GM21423 (cell line): ENCODE measurements at regions not wholly inside any gene's neighbourhood (a gene's known extent, or its start where the extent isn't known, plus 50 kb on each side); places are given as distances from the start of the nearest gene placed in this dataset.
"Not testable (repeated sequence)": the region's sequence is repeated elsewhere in the genome, so short reads cannot be mapped to it uniquely, and the experiment has no call there.

ENCODE experiments used
- ATAC-seq: cut with Tn5 transposase; IDR thresholded peaks from one replicate; pipeline ENCODE4 v1.9.1; 2021; ENCODE audit warnings: mild to moderate bottlenecking, moderate library complexity; ENCODE audit not compliant: unreplicated experiment

DNA sequence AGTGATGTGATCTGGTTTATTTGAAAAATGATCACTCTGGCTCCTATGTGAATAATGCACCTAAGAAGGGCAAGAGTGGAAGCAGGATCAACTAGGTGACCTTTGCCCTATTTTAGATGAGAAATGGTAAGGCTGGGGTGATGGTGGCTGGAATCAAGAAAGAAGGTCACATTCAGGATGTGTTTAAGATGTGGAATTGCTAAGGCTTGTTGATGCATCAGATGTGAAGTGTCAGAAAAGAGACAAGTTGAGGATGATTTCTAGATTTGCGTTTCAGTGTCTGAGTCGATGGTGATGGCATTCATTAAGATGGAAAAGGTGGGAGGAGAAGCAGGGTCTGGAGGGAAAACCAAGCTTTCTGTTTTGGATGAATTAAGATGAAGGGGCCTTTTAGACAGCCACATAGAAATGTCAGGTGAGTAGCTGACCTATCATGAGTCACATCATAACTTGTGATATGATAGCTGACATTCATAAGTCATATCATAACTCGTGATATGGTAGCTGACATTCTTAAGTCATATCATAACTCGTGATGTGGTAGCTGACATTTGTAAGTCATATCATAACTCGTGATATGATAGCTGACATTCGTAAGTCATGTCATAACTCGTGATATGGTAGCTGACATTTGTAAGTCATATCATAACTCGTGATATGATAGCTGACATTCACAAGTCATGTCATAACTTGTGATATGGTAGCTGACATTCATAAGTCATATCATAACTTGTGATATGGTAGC lies 101.2 kb upstream of the SEC11C start:
- no peak for ATAC-seq

DNA sequence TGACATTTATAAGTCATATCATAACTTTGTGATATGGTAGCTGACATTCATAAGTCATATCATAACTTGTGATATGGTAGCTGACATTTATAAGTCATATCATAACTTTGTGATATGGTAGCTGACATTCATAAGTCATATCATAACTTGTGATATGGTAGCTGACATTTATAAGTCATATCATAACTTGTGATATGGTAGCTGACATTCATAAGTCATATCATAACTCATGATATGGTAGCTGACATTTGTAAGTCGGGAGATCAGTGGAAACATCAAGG lies 100.7 kb upstream of the SEC11C start:
- ATAC-seq = not testable (repeated sequence)

DNA sequence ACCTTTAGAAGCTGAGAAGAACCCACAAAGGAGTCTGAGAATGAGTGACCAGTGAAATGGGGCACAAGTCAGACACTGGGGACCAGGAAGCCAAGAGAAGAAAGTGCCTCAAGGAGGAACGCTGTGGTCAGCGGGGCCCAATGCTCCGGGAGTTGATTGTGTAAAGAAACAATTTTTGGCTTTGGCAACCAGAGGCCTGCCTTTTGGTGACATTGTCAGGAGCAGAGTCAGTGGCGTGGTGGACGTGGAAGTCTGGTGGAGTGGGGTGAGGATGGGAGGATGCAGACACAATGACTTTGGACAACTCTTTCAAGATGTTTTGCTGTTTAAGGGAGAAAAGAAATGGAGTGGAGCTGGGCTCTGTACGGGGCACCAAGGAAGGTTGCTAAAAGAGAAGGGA lies 100.2 kb upstream of the SEC11C start:
- ATAC-seq = no peak

DNA sequence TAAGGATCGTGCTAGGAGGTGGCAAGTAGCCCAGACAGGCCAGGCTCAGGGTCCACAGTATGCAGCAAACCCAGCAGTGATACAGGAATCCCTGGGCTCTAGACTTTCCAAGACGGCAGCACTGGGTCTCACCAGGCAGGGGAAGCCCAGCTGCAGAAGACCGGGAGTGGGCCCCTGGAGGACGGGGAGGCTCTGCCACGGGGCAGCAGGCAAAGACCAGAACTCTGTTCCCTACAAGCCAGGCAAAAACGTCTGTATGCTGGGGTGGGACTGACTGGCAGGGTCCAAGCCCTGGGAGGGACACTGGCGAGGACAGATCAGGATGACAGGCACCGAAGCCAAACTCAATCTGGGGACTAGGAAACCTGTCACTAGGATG lies 98.9 kb upstream of the SEC11C start:
- no peak for ATAC-seq

DNA sequence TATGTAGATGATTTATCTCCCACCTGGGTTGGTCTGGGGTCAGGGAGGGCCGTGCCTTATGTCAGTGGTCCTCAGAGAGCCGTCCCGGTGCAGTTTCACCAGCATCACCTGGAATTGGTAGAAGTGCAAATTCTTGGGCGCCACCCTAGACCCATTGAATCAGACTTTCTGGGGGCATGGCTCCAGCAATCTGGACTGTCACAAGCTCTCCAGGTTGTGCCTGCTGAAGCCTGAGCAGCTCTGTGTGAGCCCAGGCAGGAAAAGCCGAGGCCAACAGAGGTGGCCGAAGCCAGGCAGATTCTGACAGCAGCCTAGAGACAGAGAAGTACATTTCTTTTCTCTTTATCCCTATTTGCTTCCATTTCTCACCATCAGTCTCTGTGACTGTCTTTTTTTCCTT lies 98.4 kb upstream of the SEC11C start:
- no peak for ATAC-seq

DNA sequence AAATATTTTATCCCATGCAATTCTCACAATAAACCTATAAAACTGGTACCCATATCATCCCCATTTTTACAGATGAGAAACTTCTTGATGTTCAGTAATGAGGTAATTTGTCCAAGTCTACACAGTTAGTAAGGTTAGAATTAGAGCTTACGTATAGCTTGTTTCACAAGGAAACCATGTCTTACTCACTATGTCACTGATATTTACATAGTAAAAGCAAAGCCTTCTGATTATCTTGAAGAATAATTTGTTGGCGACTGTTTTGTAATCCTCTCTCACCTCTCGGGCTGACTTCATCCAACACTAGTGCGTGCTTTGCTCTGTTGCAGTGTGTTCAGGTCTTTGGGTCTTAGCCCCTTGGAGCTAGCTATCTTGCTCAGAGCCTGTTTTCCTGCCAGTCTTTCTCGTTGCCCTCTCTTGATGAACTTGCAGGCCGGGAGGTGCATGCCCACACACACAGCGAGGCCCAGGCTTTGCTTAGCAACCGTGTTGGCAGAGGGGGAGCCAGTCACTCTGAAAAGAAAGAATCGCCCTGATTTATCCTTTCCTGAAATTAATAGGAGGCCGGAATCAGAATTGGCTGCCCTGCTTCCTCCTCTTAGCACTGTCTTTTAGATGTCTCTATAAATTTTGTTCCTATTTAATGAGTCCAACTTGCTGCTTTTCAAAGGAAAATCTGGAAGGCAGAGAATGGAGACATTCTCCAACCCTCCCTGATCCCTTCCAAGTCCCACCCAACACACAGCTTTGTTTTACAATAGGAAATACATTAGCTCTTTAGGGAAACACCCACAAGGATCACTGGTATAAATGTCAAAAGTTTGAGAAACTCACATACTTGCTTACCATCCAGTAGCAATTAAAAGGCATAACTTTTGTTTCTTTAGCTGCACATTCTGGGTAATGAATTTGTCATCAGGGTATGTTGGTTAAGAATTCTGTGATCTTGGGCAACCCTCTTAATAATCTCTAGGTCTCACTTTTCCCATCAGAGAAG lies 97.6 kb upstream of the SEC11C start:
- ATAC-seq = no peak

DNA sequence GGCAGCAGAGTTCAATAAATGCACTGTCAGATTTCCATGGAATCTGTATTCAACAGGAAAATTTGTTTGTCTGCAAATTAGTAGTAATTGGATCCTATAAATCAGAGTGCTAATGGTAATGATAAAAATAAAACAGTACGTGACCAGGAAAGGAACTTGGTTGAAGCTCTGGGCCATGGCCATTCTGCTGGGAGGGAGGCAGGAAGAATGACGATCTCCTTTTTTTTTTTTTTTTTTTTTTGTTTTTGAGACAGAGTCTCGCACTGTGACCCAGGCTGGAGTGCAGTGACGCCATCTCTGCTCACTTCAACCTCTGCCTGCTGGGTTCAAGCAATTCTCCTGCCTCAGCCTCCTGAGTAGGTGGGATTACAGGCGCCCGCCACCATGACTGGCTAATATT lies 94.8 kb upstream of the SEC11C start:
- no peak for ATAC-seq

DNA sequence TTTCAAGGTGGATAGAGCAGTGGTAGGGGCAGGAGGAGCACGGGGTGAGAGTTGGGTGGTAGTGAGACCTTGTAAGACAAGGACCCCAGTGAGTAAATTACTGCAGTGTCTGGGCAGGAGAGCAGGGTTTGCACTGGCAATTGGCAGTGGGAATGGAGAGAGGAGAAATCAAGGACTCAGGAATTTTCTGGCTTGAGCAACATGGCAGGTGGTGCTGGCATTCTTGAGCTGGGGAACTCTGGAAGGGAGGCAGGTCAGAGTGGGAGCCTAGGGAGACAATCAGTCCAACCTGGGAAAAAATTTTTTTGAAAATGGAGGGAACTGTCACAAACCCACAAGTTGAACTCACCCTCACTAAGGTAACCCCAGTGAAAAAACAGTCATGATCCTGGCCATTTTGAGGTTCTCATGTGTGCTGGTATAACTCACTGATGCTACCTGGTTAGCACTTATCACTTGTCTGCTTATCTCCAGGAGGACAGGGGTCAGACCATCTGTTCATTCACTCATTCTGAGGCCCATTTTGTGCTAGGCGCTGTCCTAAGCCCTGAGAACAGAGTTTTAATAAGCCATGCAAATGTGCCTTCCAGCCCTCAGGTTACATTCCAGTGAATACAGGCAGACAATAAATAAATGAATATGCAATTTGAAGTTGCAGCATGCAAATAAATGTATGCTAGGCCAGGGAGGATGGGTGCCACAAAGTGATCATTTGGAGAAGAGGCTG lies 92.2 kb upstream of the SEC11C start:
- no peak for ATAC-seq

DNA sequence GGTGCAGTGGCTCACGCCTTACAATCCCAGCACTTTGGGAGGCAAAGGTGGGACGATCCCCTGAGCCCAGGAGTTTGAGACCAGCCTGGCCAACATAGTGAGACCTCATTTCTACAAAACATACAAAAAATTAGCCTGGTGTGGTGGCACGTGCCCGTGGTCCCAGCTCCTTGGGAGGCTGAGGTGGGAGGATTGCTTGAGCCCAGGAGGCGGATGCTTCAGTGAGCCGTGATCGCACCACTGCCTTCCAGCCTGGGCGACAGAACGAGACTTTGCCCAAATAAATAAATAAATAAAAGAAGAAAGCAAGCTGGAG lies 91.7 kb upstream of the SEC11C start:
- ATAC-seq = no peak

DNA sequence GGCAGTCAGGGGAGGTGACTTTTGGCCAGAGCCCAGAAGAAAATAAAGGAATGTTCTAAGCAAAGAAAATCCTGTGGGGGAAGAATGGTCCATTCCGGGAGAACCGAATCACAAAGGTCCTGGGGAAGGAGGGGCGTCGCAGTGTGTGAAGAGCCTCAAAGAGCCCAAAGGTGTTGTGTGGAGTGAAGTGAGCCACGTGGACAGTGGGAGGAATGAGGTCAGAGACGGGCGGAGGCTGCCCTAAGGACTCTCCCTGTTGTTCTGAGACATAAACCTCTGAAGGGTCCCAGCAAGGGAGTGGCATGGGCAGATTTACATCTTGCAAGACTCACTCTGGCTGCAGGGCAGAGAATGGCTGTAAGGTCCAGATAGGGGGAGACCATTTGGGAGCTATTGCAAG lies 91.3 kb upstream of the SEC11C start:
- ATAC-seq = no peak

DNA sequence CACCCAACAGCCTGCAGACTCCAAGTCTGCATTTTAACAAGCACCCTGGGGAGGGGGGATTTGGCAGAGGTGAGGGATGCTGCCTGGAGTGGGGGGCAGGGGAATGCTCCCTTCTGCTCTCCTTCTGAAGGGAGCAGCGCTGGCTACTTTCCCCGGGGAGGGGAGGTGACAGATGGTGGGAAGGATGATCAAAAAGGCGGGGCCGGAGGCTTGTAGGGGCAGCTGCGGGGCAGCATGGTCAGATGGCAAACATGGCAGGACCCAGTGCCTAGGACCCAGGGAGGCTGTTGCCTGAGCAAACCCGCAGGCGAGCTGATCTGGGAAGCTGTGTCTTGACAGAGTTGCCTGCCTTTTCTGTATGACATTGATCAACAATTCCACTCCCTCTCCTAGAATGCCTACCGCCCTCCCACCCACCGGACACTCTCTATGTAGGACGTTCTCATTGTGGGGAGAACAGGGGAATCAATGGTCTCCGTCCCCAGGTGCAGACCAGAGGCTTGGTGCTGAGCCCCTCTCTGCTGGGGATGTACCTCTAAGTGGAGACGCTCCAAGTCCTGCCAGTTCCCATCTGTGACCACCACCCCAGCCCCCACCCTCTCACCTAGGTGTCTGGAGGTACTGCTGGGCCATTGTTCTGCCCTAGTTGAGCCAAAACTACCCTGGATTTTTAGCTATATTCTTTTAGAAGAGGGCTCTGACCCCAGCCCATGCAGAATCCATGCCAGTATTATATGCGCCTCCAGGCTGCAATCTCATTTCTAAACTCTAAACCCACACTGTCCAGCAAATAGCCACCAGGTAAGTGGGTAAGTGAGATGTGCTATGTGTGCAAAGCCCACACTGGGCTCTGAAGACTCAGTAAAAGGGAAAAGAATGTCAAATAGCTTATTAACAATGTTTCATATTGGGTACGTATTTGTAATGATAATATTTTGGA lies 89.7 kb upstream of the SEC11C start:
- no peak for ATAC-seq

DNA sequence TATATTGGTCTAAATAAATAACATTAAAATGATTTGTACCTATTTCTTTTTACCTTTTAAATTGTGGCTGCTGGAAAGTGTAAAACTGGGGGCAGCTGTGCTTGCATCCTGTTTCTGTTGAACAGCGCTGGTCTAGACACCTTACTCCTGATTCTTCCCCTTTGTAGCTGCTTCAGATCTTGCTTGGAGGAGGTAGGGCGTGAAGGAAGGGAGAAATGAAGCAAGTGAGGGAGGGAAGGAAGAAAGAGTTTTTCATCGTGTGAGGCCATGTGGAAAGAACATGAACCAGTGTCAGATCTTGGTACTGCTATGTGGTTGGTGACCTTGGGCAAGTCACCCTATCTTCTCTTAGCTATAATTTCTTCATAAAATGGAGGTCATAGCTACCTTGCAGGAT lies 89.0 kb upstream of the SEC11C start:
- no peak for ATAC-seq

DNA sequence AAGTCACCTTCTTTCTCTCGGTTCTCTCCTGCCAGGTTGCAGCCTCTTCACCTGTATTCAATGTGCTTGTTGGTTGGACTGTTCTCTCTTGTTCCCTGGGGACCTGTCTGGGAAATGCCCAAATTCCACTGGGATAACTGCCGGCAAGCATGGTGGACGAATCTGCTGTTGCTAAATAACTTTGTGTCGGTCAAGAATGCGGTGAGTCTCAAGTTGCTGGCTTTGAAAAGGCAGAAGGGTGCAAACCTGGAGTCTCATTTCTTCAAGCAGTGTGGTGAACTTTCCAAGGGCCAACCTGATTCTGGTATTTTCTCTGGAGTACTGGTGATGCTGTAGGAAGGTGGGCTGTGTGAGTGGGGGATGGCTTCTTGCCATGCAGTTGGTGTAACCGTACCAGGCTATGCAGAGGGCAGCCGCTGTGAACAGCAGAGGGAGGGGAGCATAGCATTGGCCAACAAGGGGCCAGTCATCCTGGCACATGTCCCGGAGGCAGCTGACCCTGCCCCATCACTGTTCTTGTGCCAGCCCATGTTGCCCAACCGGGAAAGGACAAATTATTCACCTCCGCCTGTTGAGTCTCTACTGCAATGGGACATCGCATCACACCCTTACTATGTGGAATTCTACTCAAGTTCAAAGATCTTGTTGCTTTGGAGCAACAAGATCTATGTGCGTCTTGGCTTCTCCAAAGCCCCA lies 88.1 kb upstream of the SEC11C start:
- no peak for ATAC-seq

DNA sequence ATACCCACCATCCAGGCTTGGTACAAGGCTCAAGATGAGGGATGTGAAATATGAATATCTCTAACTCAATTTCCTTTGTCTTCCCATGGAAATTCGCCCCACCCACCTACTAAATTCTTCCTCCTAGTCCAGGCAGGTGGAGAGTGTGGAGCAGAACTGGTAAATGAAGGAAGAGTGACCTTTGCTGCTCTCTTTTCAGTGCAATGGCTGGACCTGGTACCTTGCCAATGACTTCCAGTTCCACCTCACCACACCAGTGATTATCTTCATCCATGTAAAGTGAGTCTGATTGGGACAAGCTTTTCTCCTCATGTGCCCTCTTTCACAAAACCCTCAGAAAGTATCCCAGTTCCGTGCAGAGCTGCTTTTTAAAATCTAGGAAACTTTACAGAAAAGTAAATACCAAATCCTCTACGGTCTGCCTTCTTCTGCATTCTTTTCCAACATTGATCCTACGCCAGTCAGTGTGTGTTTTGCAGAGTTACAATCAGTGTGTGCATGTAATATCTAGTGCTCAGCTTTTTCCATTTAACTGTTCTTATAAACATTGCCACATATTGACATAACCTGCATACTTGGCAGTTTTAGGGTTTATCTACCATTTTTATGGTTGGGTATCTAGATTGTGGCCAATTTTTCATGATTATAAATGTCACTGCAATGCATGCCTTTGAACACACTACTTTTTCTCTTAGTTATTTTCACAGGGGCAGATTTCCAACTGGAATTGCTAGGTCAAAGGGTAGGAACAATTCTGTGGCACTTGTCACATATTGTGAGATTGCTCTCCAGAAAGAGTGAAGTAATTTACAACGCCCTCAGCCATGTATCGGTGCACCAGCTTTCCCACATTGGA lies 86.5 kb upstream of the SEC11C start:
- ATAC-seq = no peak

DNA sequence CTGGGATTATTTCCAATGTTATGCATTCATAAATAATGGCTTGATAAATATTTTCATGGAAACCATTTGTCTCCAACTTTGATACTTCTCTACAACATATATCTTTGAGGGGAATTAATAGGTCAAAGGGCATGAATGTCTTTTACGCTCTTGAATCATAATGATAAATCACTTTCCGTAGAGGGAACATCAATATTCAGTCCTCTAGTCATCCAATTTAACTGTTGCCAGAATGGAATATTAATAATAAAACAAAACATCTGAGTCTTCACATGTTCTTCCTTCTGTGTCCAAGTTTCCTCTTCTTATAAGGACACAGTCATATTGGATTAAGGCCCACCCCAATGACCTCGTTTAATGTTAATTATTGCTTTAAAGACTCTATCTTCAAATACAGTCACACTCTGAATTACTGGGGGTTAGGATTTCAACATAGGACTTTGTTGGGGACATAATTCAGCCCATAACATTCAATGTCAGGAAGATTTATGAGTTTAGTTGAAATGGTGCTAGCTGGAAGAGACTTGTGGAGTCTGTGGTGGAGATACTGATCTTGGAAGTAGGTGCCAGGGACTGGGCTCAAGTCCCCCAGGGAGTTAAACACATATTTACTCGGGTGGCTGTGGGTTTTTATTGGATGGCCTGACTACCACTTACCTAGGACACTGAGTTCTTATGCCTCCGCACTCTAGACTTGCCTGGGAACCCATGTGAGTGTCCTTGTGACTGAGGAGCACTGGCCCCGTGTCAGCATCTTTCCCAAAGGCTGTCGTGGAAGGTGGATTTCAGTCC lies 85.0 kb upstream of the SEC11C start:
- ATAC-seq = no peak

DNA sequence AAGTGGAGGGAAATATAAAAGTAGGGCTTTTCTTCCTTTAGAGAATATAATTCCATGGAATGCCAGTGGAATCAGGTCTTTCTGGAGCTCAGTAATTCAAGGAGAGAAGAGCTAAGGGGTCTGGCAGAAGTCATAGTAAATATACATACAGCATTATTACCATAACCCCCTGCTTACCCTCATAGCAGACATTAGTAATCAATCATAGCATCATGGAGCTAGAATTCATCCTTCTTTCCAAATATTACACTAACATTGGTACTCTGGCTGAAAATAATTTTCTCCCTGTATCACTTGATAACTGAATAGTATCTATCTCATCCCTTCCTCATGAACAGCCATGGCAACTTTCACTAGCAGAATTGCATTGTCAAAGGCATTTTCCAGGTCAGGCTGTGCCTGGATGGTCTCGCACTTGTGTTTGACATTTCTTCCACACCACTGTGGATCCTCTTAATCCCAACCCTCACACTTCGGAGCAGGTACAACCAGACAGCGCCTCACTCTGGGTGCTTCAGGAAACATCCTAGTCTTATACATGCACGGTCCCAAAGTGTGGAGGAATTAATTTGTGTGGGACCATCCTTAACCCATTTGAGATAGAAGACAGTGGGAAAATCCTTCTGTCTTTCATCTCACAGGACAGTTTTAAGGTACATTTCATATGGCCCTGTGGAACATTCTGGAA lies 84.2 kb upstream of the SEC11C start:
- ATAC-seq = no peak

DNA sequence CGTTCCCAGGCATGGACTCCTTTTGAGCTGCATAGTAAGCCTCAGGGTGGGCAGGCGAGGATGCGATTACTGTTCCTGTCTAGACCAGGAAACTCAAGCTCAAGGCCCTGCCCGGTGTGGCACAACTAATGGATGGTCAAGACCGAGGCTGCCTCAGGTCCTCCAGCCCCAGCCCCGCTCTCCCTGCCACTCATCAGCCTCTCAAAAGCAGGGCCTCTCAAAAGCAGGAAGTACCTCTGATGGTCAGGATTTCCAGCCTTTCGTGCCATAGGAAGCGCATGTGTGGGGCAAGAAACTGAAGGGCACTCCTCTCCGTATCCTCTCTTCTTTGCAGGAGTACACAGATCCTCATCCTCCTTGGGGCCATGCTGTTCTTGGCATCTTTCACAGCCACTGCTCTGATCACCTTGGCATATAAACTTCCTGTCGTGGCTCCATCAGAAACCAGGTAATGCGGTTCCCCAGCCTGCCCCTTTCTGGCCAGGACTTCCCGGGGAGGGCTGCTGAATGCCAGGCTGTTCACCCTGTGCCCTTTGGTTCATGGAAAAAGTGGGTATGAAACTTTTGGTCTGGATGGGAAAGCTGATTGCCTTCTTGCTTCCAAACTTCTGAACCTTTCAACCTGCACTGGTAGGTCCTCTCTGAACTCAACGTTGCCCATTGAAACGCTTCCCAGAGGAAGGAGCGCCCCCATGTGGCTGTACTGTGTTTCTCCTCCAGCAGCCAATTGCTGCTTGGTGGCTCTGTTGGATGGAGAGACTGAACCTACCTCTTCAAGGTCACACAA lies 82.8 kb upstream of the SEC11C start:
- ATAC-seq = no peak
